ENCODE measurements at regions not wholly inside any gene's neighbourhood (a gene's known extent, or its start where the extent isn't known, plus 50 kb on each side); places are given as distances from the start of the nearest gene placed in this dataset.
"Not testable (repeated sequence)": the region's sequence is repeated elsewhere in the genome, so short reads cannot be mapped to it uniquely, and the experiment has no call there.

DNA sequence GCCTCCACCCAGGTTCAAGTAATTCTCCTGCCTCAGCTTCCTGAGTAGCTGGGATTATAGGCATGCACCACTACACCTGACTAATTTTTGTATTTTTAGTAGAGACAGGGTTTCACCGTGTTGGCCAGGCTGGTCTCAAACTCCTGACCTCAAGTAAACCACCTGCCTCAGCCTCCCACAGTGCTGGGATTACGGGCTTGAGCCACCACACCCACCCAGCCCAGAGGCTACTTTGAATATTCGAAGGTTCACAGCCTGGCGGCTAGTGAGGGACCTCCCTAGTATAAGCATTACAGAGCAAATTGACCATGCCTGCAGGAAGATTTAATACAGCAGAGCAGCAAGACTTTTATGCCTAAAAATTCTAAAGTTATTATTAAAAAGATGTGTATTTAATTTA, 86.6 kb downstream of the SEPTIN7 start:
- H3K9me3 ChIP-seq (ENCODE audit: control insufficient read depth in 1 of 2, low read length in 2 of 2); H3K4me3 ChIP-seq (ENCODE audit: low read depth in 1 of 2, low read length in 2 of 2); H3K4me1 ChIP-seq (ENCODE audit: control insufficient read depth in 1 of 2, insufficient read depth in 2 of 2, low read length in 2 of 2); H3K27ac ChIP-seq (ENCODE audit: low read length); H3K27me3 ChIP-seq (ENCODE audit: low read depth, low read length); H3K36me3 ChIP-seq (ENCODE audit: control insufficient read depth in 1 of 2, insufficient read depth in 2 of 2, low read length in 2 of 2): not testable (repeated sequence)

DNA sequence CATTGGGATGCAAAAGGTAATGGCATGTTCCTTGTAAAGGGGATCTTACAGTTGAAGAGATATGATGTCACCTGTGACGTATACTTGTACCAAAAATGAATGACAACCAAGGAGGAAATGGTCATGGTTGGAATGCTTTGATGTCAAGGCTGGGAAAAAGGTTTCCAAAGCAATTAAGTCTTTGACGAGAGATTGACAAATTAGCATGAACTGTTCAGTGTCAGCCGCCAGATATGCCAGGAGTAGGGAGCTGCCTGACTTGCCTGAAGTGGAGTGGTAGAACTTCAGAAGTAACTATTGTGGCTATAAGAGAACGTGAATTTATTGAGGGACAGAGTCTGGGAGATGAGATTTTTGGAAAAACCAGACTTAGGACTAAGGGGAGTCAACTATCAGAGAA, 88.1 kb downstream of the SEPTIN7 start:
- Histone ChIP-seq H3K36me3 (ENCODE audit: control insufficient read depth in 1 of 2, insufficient read depth in 2 of 2, low read length in 2 of 2) (peaks cover 0 to 7% of the 10 kb centered on the region in 2 donors), H3K4me1 (ENCODE audit: control insufficient read depth in 1 of 2, insufficient read depth in 2 of 2, low read length in 2 of 2) (peaks cover 0 to 3% of the 10 kb centered on the region in 2 donors), H3K27me3 (ENCODE audit: low read depth, low read length) (no peaks in the 10 kb centered on the region), H3K4me3 (ENCODE audit: low read depth in 1 of 2, low read length in 2 of 2) (no peak overlapping the region), H3K27ac (ENCODE audit: low read length) (no peak overlapping the region), H3K9me3 (ENCODE audit: control insufficient read depth in 1 of 2, low read length in 2 of 2) (no peaks in the 10 kb centered on the region)

DNA sequence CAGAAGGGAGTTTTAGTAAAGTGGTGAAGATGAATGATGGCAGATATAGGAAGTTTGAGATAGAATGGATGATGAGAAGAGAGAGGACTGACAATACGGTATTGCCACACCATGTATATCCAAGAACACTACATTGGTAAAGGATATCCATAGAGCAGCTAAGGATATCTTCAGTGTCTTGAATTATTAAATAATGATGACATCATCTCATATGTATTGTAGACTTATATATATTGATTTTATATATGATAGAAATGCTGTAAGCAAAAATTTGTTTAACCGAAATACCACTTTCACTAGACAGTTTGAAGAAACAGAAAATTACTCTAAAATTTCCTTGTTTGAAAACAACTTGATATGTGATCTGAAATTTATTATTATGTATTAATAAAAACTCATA, 89.0 kb downstream of the SEPTIN7 start:
- no peak overlapping the region for H3K27ac ChIP-seq (ENCODE audit: low read length)
- H3K4me3 ChIP-seq (ENCODE audit: low read depth in 1 of 2, low read length in 2 of 2) = no peak overlapping the region
- peaks cover 0 to 3% of the 10 kb centered on the region in 2 donors for H3K4me1 ChIP-seq (ENCODE audit: control insufficient read depth in 1 of 2, insufficient read depth in 2 of 2, low read length in 2 of 2)
- H3K9me3 ChIP-seq (ENCODE audit: control insufficient read depth in 1 of 2, low read length in 2 of 2) = no peaks in the 10 kb centered on the region
- peaks cover 0 to 4% of the 10 kb centered on the region in 2 donors for H3K36me3 ChIP-seq (ENCODE audit: control insufficient read depth in 1 of 2, insufficient read depth in 2 of 2, low read length in 2 of 2)
- H3K27me3 ChIP-seq (ENCODE audit: low read depth, low read length) = no peaks in the 10 kb centered on the region

DNA sequence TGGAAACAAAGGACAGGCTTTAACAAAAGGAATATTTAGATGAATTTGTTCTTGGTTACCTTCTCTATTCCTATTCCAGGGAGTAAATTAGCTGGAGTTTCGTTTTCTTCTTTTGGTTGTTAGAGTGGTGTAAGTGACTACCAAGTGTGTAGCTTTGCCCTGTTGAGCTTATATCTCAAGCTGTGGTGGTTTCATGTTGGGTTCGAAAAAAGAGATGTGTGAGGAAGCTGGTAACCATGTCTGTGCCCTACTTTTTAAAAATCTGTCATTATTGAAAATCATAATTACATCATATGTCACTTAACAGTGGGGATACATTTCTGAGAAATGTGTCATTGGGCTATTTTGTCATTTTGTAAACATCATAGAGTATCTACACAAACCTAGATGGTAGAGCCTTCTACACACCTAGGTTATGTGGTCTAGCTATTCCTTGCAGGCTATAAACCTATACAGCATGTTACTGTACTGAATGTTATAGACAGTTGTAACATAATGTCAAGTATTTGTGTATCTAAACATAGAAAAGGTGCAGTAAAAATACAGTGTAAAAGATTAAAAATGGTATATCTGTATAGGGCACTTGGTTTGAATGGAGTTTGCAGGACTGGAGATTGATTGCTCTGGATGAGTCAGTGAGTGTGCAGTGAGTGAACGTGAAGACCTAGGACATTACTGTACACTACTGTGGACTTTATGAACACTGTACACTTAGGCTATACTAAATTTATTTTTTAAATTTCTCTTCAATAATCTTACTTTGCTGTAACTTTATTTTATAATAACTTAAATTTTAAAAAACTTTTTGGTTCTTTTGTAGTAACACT, 90.4 kb downstream of the SEPTIN7 start:
- Histone ChIP-seq H3K4me1 (ENCODE audit: control insufficient read depth in 1 of 2, insufficient read depth in 2 of 2, low read length in 2 of 2) (peaks cover 0 to 3% of the 10 kb centered on the region in 2 donors), H3K4me3 (ENCODE audit: low read depth in 1 of 2, low read length in 2 of 2) (no peak overlapping the region), H3K9me3 (ENCODE audit: control insufficient read depth in 1 of 2, low read length in 2 of 2) (no peaks in the 10 kb centered on the region), H3K36me3 (ENCODE audit: control insufficient read depth in 1 of 2, insufficient read depth in 2 of 2, low read length in 2 of 2) (peaks cover 0 to 4% of the 10 kb centered on the region in 2 donors), H3K27me3 (ENCODE audit: low read depth, low read length) (no peaks in the 10 kb centered on the region), H3K27ac (ENCODE audit: low read length) (no peak overlapping the region)

- peaks cover 0 to 3% of the 10 kb centered on the region in 2 donors for H3K4me1 ChIP-seq (ENCODE audit: control insufficient read depth in 1 of 2, insufficient read depth in 2 of 2, low read length in 2 of 2)
- H3K27ac ChIP-seq (ENCODE audit: low read length) = no peak overlapping the region
- peaks cover 0 to 4% of the 10 kb centered on the region in 2 donors for H3K36me3 ChIP-seq (ENCODE audit: control insufficient read depth in 1 of 2, insufficient read depth in 2 of 2, low read length in 2 of 2)
- H3K4me3 ChIP-seq (ENCODE audit: low read depth in 1 of 2, low read length in 2 of 2) = no peak overlapping the region
- H3K9me3 ChIP-seq (ENCODE audit: control insufficient read depth in 1 of 2, low read length in 2 of 2) = no peaks in the 10 kb centered on the region
- H3K27me3 ChIP-seq (ENCODE audit: low read depth, low read length) = no peaks in the 10 kb centered on the region
Measured at GRCh38 chr7:35893649-35894048, 92.8 kb downstream of the SEPTIN7 start.

DNA sequence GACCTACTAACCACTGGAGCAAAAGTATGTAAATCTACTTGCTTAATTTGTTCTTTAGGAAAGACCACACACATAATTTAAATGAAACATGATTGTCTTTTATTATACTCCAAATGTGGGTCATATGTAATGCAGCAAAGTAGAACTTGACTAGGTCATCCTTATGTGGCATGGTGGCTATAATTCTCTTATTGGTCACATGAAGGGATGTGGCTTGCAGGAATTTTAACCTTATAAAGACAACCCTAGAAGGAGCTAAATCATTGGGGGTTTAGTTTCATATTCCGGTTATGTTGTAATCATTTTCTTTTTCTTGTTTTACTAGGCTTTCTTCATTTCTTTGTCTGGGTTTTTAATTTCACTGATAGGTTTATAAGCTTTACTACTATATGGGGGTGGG, 93.9 kb downstream of the SEPTIN7 start:
- Histone ChIP-seq H3K4me1 (ENCODE audit: control insufficient read depth in 1 of 2, insufficient read depth in 2 of 2, low read length in 2 of 2) (peaks cover 0 to under 1% of the 10 kb centered on the region in 2 donors), H3K36me3 (ENCODE audit: control insufficient read depth in 1 of 2, insufficient read depth in 2 of 2, low read length in 2 of 2) (peaks cover 0 to 4% of the 10 kb centered on the region in 2 donors), H3K27ac (ENCODE audit: low read length) (no peak overlapping the region), H3K27me3 (ENCODE audit: low read depth, low read length) (no peaks in the 10 kb centered on the region), H3K9me3 (ENCODE audit: control insufficient read depth in 1 of 2, low read length in 2 of 2) (no peaks in the 10 kb centered on the region), H3K4me3 (ENCODE audit: low read depth in 1 of 2, low read length in 2 of 2) (no peak overlapping the region)

GRCh38 chr7:35900651-35901050, 99.8 kb downstream of the SEPTIN7 start:
- no peaks in the 10 kb centered on the region for H3K9me3 ChIP-seq (ENCODE audit: control insufficient read depth in 1 of 2, low read length in 2 of 2)
- H3K36me3 ChIP-seq (ENCODE audit: control insufficient read depth in 1 of 2, insufficient read depth in 2 of 2, low read length in 2 of 2) = peaks cover 10 to 20% of the 10 kb centered on the region in 2 donors
- no peaks in the 10 kb centered on the region for H3K4me1 ChIP-seq (ENCODE audit: control insufficient read depth in 1 of 2, insufficient read depth in 2 of 2, low read length in 2 of 2)
- H3K27me3 ChIP-seq (ENCODE audit: low read depth, low read length) = no peaks in the 10 kb centered on the region
- no peak overlapping the region for H3K4me3 ChIP-seq (ENCODE audit: low read depth in 1 of 2, low read length in 2 of 2)
- H3K27ac ChIP-seq (ENCODE audit: low read length) = no peak overlapping the region

GRCh38 chr7:35905555-35905954, 104.7 kb downstream of the SEPTIN7 start:
- Histone ChIP-seq H3K36me3 (ENCODE audit: control insufficient read depth in 1 of 2, insufficient read depth in 2 of 2, low read length in 2 of 2) (peaks cover 7 to 12% of the 10 kb centered on the region in 2 donors), H3K4me1 (ENCODE audit: control insufficient read depth in 1 of 2, insufficient read depth in 2 of 2, low read length in 2 of 2) (peaks cover 0 to 3% of the 10 kb centered on the region in 2 donors), H3K27me3 (ENCODE audit: low read depth, low read length) (no peaks in the 10 kb centered on the region), H3K27ac (ENCODE audit: low read length) (no peak overlapping the region), H3K4me3 (ENCODE audit: low read depth in 1 of 2, low read length in 2 of 2) (no peak overlapping the region), H3K9me3 (ENCODE audit: control insufficient read depth in 1 of 2, low read length in 2 of 2) (no peaks in the 10 kb centered on the region)

DNA sequence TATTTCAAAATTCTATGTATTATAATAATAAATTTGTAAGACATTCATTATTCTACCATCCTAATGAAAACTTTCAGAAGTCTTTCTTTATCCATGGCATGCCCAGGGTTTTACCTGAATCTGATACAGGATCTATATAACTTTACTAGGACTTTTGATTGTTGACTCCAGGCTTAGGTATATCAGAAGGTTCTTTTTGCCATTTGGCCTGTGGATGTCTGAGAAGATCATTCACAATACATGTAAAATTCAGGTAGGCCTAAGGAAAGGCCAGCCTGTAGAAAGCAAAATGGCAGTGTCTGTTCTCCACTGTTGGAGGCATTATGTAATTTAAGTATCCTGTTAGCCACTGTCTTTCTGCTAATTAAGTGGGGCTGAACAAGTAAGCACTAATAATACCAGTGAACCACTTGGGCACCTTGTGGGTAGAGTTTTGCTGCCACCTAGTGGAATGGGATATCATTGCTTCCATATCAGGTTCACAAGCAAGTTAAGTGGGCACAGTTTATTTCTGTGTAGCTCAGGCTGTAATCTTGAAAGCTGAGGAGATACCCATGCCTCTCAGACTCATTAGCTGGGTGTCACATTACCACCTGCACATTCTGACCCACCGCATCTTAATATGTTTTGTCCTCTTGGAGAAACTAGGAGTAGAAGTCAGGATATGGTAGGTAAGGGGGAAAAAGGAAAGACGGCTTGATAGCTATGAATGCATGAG, 105.5 kb downstream of the SEPTIN7 start:
- H3K4me3 ChIP-seq (ENCODE audit: low read depth in 1 of 2, low read length in 2 of 2) = no peak overlapping the region
- no peaks in the 10 kb centered on the region for H3K27me3 ChIP-seq (ENCODE audit: low read depth, low read length)
- H3K4me1 ChIP-seq (ENCODE audit: control insufficient read depth in 1 of 2, insufficient read depth in 2 of 2, low read length in 2 of 2) = peaks cover 0 to 3% of the 10 kb centered on the region in 2 donors
- H3K9me3 ChIP-seq (ENCODE audit: control insufficient read depth in 1 of 2, low read length in 2 of 2) = no peaks in the 10 kb centered on the region
- H3K36me3 ChIP-seq (ENCODE audit: control insufficient read depth in 1 of 2, insufficient read depth in 2 of 2, low read length in 2 of 2) = peaks cover 7 to 11% of the 10 kb centered on the region in 2 donors
- H3K27ac ChIP-seq (ENCODE audit: low read length) = no peak overlapping the region

DNA sequence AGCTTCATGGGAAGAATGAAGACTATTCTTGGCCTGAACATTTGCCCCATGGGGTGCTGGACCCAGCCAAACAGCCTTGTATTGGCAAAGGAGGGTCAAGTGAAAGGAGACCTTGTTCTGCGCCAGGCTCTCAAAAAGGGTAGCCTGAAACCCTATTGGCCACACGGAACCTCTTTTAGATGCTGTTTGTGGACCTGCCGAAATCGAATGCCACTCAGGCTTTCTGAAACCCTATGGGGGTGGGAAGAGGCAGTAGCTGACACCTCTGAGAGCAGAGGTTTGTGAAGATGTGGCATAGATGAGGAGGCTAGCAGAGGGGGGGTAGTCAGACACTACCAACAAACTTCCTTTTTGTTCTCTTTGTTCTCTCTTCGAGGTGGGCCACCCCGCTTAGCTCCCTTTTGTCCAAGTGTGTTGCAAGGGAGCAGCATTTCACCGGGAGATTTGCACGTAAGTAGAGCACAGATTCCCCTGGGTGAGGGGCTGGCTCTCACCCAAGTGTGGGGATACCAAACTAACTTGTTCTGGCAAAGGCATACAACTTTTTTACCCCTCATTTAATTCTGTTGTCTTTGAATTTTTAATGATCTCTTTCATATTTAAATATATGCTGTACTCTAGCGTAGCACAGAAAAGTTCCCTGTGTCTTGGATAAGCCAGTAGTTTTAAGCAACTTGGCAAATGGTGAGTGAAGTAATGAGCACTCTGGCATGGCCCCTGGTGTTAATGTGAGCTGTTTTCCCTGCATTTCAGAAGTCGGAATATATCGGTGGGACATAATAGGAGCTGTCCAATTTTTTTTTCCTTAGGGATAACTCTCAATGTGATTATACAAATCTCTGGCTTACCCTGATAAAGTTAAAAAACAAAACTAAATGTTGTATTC, 107.7 kb downstream of the SEPTIN7 start:
- H3K27ac ChIP-seq (ENCODE audit: low read length) = no peak overlapping the region
- no peak overlapping the region for H3K4me3 ChIP-seq (ENCODE audit: low read depth in 1 of 2, low read length in 2 of 2)
- H3K36me3 ChIP-seq (ENCODE audit: control insufficient read depth in 1 of 2, insufficient read depth in 2 of 2, low read length in 2 of 2) = peaks cover 0 to 3% of the 10 kb centered on the region in 2 donors
- peaks cover 0 to 3% of the 10 kb centered on the region in 2 donors for H3K4me1 ChIP-seq (ENCODE audit: control insufficient read depth in 1 of 2, insufficient read depth in 2 of 2, low read length in 2 of 2)
- no peaks in the 10 kb centered on the region for H3K27me3 ChIP-seq (ENCODE audit: low read depth, low read length)
- no peaks in the 10 kb centered on the region for H3K9me3 ChIP-seq (ENCODE audit: control insufficient read depth in 1 of 2, low read length in 2 of 2)

DNA sequence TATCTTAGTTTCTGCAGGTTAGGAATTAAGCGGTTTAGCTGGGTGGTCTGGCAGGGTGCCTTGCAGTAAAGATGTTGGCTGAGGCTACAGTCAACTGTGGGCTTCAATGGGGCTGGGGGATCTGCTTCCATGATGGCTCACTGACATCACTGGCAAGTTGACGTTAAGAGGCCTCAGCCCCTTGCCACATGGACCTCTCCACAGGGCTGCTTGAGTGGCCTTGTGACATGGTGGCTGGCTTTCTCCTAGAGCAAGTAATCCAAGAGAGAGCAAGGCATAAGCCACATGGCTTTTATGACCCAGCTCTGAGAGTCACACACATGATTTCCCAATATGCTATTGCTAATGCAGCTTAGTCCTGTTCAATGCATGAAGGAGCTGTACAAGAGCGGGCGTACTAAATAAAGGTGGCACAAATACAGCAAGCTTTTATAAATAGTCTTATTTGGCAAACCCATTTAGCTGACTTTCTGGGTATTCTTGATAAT, 109.1 kb downstream of the SEPTIN7 start:
- H3K4me1 ChIP-seq (ENCODE audit: control insufficient read depth in 1 of 2, insufficient read depth in 2 of 2, low read length in 2 of 2) = peaks cover 0 to 3% of the 10 kb centered on the region in 2 donors
- no peak overlapping the region for H3K27ac ChIP-seq (ENCODE audit: low read length)
- no peak overlapping the region for H3K4me3 ChIP-seq (ENCODE audit: low read depth in 1 of 2, low read length in 2 of 2)
- peaks cover 0 to 3% of the 10 kb centered on the region in 2 donors for H3K36me3 ChIP-seq (ENCODE audit: control insufficient read depth in 1 of 2, insufficient read depth in 2 of 2, low read length in 2 of 2)
- H3K9me3 ChIP-seq (ENCODE audit: control insufficient read depth in 1 of 2, low read length in 2 of 2) = no peaks in the 10 kb centered on the region
- no peaks in the 10 kb centered on the region for H3K27me3 ChIP-seq (ENCODE audit: low read depth, low read length)

Measured in muscle layer of duodenum (tissue), 2 donors.